Mucosa of rectum (tissue), 2 donors: ENCODE measurements at regions not wholly inside any gene's neighbourhood (a gene's known extent, or its start where the extent isn't known, plus 50 kb on each side); places are given as distances from the start of the nearest gene placed in this dataset.

ENCODE experiments used
- H3K27ac ChIP-seq, 2 donors: one replicate each; pipeline ENCODE4 v1.7.0; 2013; ENCODE audit warnings: inconsistent platforms in 2 of 2, low read depth in 2 of 2, low read length in 2 of 2
- H3K27me3 ChIP-seq, 2 donors: one replicate each; pipeline ENCODE4 v1.7.0; 2013; ENCODE audit warnings: low read length in 2 of 2; ENCODE audit not compliant: control insufficient read depth in 2 of 2, insufficient read depth in 2 of 2
- H3K36me3 ChIP-seq, 2 donors: one replicate each; pipeline ENCODE4 v1.7.0; 2013; ENCODE audit warnings: low read length in 2 of 2; ENCODE audit not compliant: control insufficient read depth in 2 of 2, insufficient read depth in 2 of 2
- H3K4me1 ChIP-seq, 2 donors: one replicate each; pipeline ENCODE4 v1.7.0; 2013; ENCODE audit warnings: low read length in 2 of 2, mild to moderate bottlenecking in 1 of 2; ENCODE audit not compliant: control insufficient read depth in 2 of 2, insufficient read depth in 2 of 2
- H3K4me3 ChIP-seq, 2 donors: one replicate each; pipeline ENCODE4 v1.7.0; 2013; ENCODE audit warnings: low read length in 2 of 2
- H3K9ac ChIP-seq, 2 donors: one replicate each; pipeline ENCODE4 v1.7.0; 2013; ENCODE audit warnings: low read length in 2 of 2, low read depth in 1 of 2, mild to moderate bottlenecking in 1 of 2
- H3K9me3 ChIP-seq, 2 donors: one replicate each; pipeline ENCODE4 v1.7.0; 2013; ENCODE audit warnings: low read length in 2 of 2; ENCODE audit not compliant: control insufficient read depth in 2 of 2
- donor health status: healthy.
- donor health status: Normal muscosa, but diverticular disease.

- Histone ChIP-seq H3K36me3 (no peaks in the 10 kb centered on the region), H3K4me3 (no peak overlapping the region), H3K9me3 (no peaks in the 10 kb centered on the region), H3K4me1 (no peaks in the 10 kb centered on the region), H3K27ac (no peak overlapping the region), H3K9ac (no peak overlapping the region), H3K27me3 (no peaks in the 10 kb centered on the region)
Measured at GRCh38 chr18:77993188-77993981, 743.7 kb downstream of the GALR1 start.

DNA sequence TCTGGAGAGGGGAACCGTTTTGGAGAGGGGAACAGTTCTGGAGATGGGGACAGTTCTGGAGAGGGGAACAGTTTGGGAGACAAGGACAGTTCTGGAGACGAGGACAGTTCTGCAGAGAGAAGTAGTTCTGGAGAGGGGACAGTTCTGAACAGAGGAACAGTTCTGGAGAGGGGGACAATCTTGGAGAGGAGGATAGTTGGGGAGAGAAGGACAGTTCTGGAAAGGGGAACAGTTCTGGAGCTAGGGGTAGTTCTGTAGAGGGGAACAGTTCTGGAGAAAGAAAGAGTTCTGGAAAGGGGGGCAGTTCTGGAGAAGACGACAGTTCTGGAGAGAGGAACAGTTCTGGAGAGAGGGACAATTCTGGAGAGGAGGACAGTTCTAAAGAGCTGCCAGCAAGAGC, 745.9 kb downstream of the GALR1 start:
- Histone ChIP-seq H3K9me3 (peaks cover 0 to 4% of the 10 kb centered on the region in 2 donors), H3K4me1 (no peaks in the 10 kb centered on the region), H3K36me3 (no peaks in the 10 kb centered on the region), H3K9ac (no peak overlapping the region), H3K4me3 (no peak overlapping the region), H3K27me3 (no peaks in the 10 kb centered on the region), H3K27ac (no peak overlapping the region)

- Histone ChIP-seq H3K36me3 (no peaks in the 10 kb centered on the region), H3K4me3 (no peak overlapping the region), H3K27me3 (no peaks in the 10 kb centered on the region), H3K4me1 (no peaks in the 10 kb centered on the region), H3K27ac (no peak overlapping the region), H3K9ac (no peak overlapping the region), H3K9me3 (peaks cover 0 to 5% of the 10 kb centered on the region in 2 donors)
Measured at GRCh38 chr18:77996737-77997136, 747.1 kb downstream of the GALR1 start.

DNA sequence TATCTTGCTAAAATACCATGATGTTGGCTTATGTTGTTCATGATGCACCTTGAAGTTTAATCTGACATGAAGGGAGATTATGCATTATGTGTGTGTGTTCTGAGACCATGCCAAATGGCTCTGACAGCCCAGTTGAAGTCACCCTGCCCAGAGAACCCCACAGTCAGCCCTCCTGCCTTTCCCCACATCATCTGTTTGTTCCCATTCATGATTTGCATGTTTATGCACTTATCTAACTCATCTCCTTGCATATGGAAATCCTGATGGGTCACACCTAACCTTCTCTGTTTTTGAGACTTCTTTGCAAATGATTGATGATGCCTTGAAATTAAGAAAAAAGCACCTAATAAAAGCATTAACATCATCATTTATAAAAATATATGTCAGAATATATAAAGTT, 752.2 kb downstream of the GALR1 start:
- H3K9ac ChIP-seq, result no peak overlapping the region
- no peak overlapping the region for H3K4me3 ChIP-seq
- H3K9me3 ChIP-seq, result peaks cover 0 to 6% of the 10 kb centered on the region in 2 donors
- no peak overlapping the region for H3K27ac ChIP-seq
- H3K4me1 ChIP-seq, result no peaks in the 10 kb centered on the region
- H3K27me3 ChIP-seq, result no peaks in the 10 kb centered on the region
- no peaks in the 10 kb centered on the region for H3K36me3 ChIP-seq

- Histone ChIP-seq H3K9me3 (peaks cover 0 to 7% of the 10 kb centered on the region in 2 donors), H3K4me3 (no peak overlapping the region), H3K9ac (no peak overlapping the region), H3K27me3 (no peaks in the 10 kb centered on the region), H3K36me3 (no peaks in the 10 kb centered on the region), H3K27ac (no peak overlapping the region), H3K4me1 (no peaks in the 10 kb centered on the region)
Measured at GRCh38 chr18:78006006-78006773, 756.5 kb downstream of the GALR1 start.

GRCh38 chr18:78006774-78007260, 757.2 kb downstream of the GALR1 start:
- H3K4me1 ChIP-seq, result no peaks in the 10 kb centered on the region
- no peak overlapping the region for H3K27ac ChIP-seq
- peaks cover 0 to 4% of the 10 kb centered on the region in 2 donors for H3K9me3 ChIP-seq
- no peaks in the 10 kb centered on the region for H3K27me3 ChIP-seq
- no peak overlapping the region for H3K9ac ChIP-seq
- H3K4me3 ChIP-seq, result no peak overlapping the region
- H3K36me3 ChIP-seq, result no peaks in the 10 kb centered on the region

DNA sequence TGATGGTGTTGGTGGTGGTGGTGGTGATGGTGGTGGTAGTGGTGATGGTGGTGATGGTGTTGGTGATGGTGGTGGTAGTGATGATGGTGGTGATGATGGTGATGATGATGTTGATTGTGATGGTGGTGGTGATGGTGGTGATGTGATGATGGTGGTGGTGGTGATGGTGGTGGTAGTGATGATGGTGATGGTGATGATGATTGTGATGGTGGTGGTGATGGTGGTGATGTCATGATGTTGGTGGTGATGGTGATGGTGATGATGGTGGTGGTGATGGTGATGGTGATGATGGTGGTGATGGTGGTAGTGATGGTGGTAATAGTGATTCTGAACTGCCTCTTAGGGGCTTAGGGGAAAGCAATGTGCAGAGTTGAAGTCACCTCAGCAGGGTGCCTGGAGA, 760.7 kb downstream of the GALR1 start:
- Histone ChIP-seq H3K36me3 (no peaks in the 10 kb centered on the region), H3K4me1 (no peaks in the 10 kb centered on the region), H3K9me3 (peaks cover 0 to 9% of the 10 kb centered on the region in 2 donors), H3K9ac (no peak overlapping the region), H3K27me3 (no peaks in the 10 kb centered on the region), H3K27ac (no peak overlapping the region), H3K4me3 (no peak overlapping the region)

GRCh38 chr18:78017869-78018268, 768.2 kb downstream of the GALR1 start:
- no peak overlapping the region for H3K27ac ChIP-seq
- H3K27me3 ChIP-seq, result no peaks in the 10 kb centered on the region
- no peak overlapping the region for H3K4me3 ChIP-seq
- no peak overlapping the region for H3K9ac ChIP-seq
- H3K4me1 ChIP-seq, result no peaks in the 10 kb centered on the region
- peaks cover 0 to 4% of the 10 kb centered on the region in 2 donors for H3K9me3 ChIP-seq
- H3K36me3 ChIP-seq, result no peaks in the 10 kb centered on the region

DNA sequence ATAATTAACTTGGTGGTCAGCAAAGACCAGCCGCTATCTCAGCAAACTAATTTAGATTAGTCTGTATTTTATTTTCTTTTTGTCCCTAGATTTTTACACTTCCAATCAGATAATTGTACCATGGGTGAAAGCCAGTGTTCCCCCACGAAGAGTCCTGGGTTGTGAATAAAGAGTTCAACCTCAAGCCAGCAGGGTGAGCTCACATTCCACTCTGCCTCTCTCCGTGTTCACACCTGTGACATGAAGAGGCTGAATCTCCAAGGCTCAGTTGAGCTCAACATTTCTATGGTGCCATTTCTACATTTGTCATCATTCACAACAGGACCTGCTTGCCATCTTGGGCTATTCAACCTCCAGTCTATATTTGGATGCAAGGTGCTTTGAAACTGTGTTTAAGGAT, 771.5 kb downstream of the GALR1 start:
- H3K27me3 ChIP-seq, result no peaks in the 10 kb centered on the region
- H3K27ac ChIP-seq, result no peak overlapping the region
- H3K4me3 ChIP-seq, result no peak overlapping the region
- no peaks in the 10 kb centered on the region for H3K4me1 ChIP-seq
- H3K9me3 ChIP-seq, result no peaks in the 10 kb centered on the region
- H3K9ac ChIP-seq, result no peak overlapping the region
- no peaks in the 10 kb centered on the region for H3K36me3 ChIP-seq

GRCh38 chr18:78031589-78031988, 781.9 kb downstream of the GALR1 start:
- H3K27me3 ChIP-seq, result no peaks in the 10 kb centered on the region
- no peaks in the 10 kb centered on the region for H3K4me1 ChIP-seq
- H3K27ac ChIP-seq, result no peak overlapping the region
- H3K4me3 ChIP-seq, result no peak overlapping the region
- no peaks in the 10 kb centered on the region for H3K36me3 ChIP-seq
- H3K9me3 ChIP-seq, result peaks cover 2 to 4% of the 10 kb centered on the region in 2 donors
- no peak overlapping the region for H3K9ac ChIP-seq
